ENCODE measurements at regions not wholly inside any gene's neighbourhood (a gene's known extent, or its start where the extent isn't known, plus 50 kb on each side); places are given as distances from the start of the nearest gene placed in this dataset.

GRCh38 chr5:167634432-167634831 lies 657.0 kb upstream of the WWC1 start:
- H3K27me3 ChIP-seq (ENCODE audit: control insufficient read depth in 5 of 5, insufficient read depth in 4 of 5, low read length in 5 of 5), result no peaks in the 10 kb centered on the region
- H3K4me1 ChIP-seq (ENCODE audit: control insufficient read depth in 5 of 5, insufficient read depth in 5 of 5, low read length in 5 of 5), result peaks cover 0 to 7% (median 3%) of the 10 kb centered on the region in 5 donors
- H3K36me3 ChIP-seq (ENCODE audit: control insufficient read depth in 5 of 5, insufficient read depth in 5 of 5, low read length in 5 of 5), result no peaks in the 10 kb centered on the region
- no peaks in the 10 kb centered on the region for H3K9me3 ChIP-seq (ENCODE audit: control insufficient read depth in 5 of 5, low read length in 5 of 5)
- H3K9ac ChIP-seq (ENCODE audit: low read length in 5 of 5), result no peak overlapping the region
- no peak overlapping the region for H3K4me3 ChIP-seq (ENCODE audit: low read depth in 1 of 5, low read length in 5 of 5)
- no peak overlapping the region for H3K27ac ChIP-seq (ENCODE audit: low read depth, low read length)

DNA sequence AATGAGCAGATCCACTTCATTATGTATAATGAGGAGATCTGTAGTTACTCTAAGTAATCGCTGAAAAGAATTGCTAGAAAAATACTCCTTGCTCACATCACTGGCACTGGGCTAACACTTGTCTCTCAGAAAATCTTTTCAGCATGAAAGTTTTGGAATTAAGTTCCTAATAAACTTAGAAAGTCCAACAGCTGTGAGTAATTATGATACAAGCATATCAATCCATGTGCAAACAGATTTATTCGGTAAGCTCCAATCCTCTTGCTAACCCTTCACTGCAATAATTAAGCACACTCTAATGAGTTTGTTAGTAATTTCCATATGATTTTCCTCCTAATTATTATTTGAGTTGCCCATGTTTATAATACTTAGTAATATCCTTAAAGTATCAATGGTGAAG lies 652.6 kb upstream of the WWC1 start:
- Histone ChIP-seq H3K9ac (ENCODE audit: low read length in 5 of 5) (no peak overlapping the region), H3K9me3 (ENCODE audit: control insufficient read depth in 5 of 5, low read length in 5 of 5) (no peaks in the 10 kb centered on the region), H3K4me1 (ENCODE audit: control insufficient read depth in 5 of 5, insufficient read depth in 5 of 5, low read length in 5 of 5) (peaks cover 0 to 5% (median 0%) of the 10 kb centered on the region in 5 donors), H3K27ac (ENCODE audit: low read depth, low read length) (no peak overlapping the region), H3K27me3 (ENCODE audit: control insufficient read depth in 5 of 5, insufficient read depth in 4 of 5, low read length in 5 of 5) (peaks cover 0 to 4% (median 0%) of the 10 kb centered on the region in 5 donors), H3K36me3 (ENCODE audit: control insufficient read depth in 5 of 5, insufficient read depth in 5 of 5, low read length in 5 of 5) (no peaks in the 10 kb centered on the region), H3K4me3 (ENCODE audit: low read depth in 1 of 5, low read length in 5 of 5) (no peak overlapping the region)

- H3K4me1 ChIP-seq (ENCODE audit: control insufficient read depth in 5 of 5, insufficient read depth in 5 of 5, low read length in 5 of 5), result no peaks in the 10 kb centered on the region
- H3K27ac ChIP-seq (ENCODE audit: low read depth, low read length), result no peak overlapping the region
- H3K36me3 ChIP-seq (ENCODE audit: control insufficient read depth in 5 of 5, insufficient read depth in 5 of 5, low read length in 5 of 5), result no peaks in the 10 kb centered on the region
- no peaks in the 10 kb centered on the region for H3K9me3 ChIP-seq (ENCODE audit: control insufficient read depth in 5 of 5, low read length in 5 of 5)
- H3K9ac ChIP-seq (ENCODE audit: low read length in 5 of 5), result no peak overlapping the region
- no peak overlapping the region for H3K4me3 ChIP-seq (ENCODE audit: low read depth in 1 of 5, low read length in 5 of 5)
- peaks cover 0 to 4% (median 0%) of the 10 kb centered on the region in 5 donors for H3K27me3 ChIP-seq (ENCODE audit: control insufficient read depth in 5 of 5, insufficient read depth in 4 of 5, low read length in 5 of 5)
Measured at GRCh38 chr5:167639273-167639672, 652.2 kb upstream of the WWC1 start.

GRCh38 chr5:167639766-167640165 lies 651.7 kb upstream of the WWC1 start:
- peaks cover 0 to 4% (median 0%) of the 10 kb centered on the region in 5 donors for H3K27me3 ChIP-seq (ENCODE audit: control insufficient read depth in 5 of 5, insufficient read depth in 4 of 5, low read length in 5 of 5)
- no peaks in the 10 kb centered on the region for H3K4me1 ChIP-seq (ENCODE audit: control insufficient read depth in 5 of 5, insufficient read depth in 5 of 5, low read length in 5 of 5)
- H3K9me3 ChIP-seq (ENCODE audit: control insufficient read depth in 5 of 5, low read length in 5 of 5), result no peaks in the 10 kb centered on the region
- H3K4me3 ChIP-seq (ENCODE audit: low read depth in 1 of 5, low read length in 5 of 5), result no peak overlapping the region
- no peak overlapping the region for H3K9ac ChIP-seq (ENCODE audit: low read length in 5 of 5)
- no peak overlapping the region for H3K27ac ChIP-seq (ENCODE audit: low read depth, low read length)
- no peaks in the 10 kb centered on the region for H3K36me3 ChIP-seq (ENCODE audit: control insufficient read depth in 5 of 5, insufficient read depth in 5 of 5, low read length in 5 of 5)

- Histone ChIP-seq H3K36me3 (ENCODE audit: control insufficient read depth in 5 of 5, insufficient read depth in 5 of 5, low read length in 5 of 5) (no peaks in the 10 kb centered on the region), H3K27me3 (ENCODE audit: control insufficient read depth in 5 of 5, insufficient read depth in 4 of 5, low read length in 5 of 5) (peaks cover 0 to 4% (median 0%) of the 10 kb centered on the region in 5 donors), H3K27ac (ENCODE audit: low read depth, low read length) (no peak overlapping the region), H3K9ac (ENCODE audit: low read length in 5 of 5) (no peak overlapping the region), H3K9me3 (ENCODE audit: control insufficient read depth in 5 of 5, low read length in 5 of 5) (no peaks in the 10 kb centered on the region), H3K4me3 (ENCODE audit: low read depth in 1 of 5, low read length in 5 of 5) (no peak overlapping the region), H3K4me1 (ENCODE audit: control insufficient read depth in 5 of 5, insufficient read depth in 5 of 5, low read length in 5 of 5) (peaks cover 0 to 3% (median 0%) of the 10 kb centered on the region in 5 donors)
Measured at GRCh38 chr5:167642181-167642580, 649.3 kb upstream of the WWC1 start.

DNA sequence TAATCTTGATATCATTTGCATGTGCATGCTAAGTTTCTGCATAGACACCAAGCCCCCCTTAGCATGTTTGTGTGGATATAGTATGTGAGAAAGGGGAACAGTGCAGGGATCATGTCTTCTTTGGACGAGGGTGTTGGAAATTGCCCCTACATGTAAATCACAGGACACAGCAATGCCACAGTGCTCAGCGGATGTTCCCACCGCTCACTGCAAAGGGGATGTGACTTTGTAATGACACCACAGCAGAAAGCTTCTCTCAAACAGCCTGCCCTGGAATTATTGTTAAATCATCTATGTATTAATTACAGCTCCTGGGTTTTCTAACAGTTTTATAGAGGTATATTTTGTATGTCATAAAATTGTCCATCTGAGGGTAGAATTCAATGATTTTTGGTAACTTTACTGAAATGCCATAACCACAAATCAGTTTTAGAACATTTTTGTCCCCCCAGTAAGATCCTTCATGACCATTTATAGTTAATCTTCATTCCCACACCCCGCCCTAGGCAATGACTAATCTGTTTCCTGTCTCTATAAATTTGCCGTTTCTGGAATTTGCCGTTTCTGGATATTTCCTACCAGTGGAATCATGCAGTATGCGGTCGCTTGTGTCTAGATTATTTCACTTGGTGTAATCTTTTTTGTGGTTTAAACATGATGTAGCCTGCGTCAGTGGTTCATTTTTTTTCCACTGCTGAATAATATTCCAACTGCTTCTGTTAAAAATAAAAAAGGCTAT lies 648.5 kb upstream of the WWC1 start:
- H3K4me3 ChIP-seq (ENCODE audit: low read depth in 1 of 5, low read length in 5 of 5), result no peak overlapping the region
- no peaks in the 10 kb centered on the region for H3K9me3 ChIP-seq (ENCODE audit: control insufficient read depth in 5 of 5, low read length in 5 of 5)
- peaks cover 0 to 3% (median 0%) of the 10 kb centered on the region in 5 donors for H3K4me1 ChIP-seq (ENCODE audit: control insufficient read depth in 5 of 5, insufficient read depth in 5 of 5, low read length in 5 of 5)
- no peak overlapping the region for H3K9ac ChIP-seq (ENCODE audit: low read length in 5 of 5)
- H3K36me3 ChIP-seq (ENCODE audit: control insufficient read depth in 5 of 5, insufficient read depth in 5 of 5, low read length in 5 of 5), result no peaks in the 10 kb centered on the region
- no peak overlapping the region for H3K27ac ChIP-seq (ENCODE audit: low read depth, low read length)
- H3K27me3 ChIP-seq (ENCODE audit: control insufficient read depth in 5 of 5, insufficient read depth in 4 of 5, low read length in 5 of 5), result peaks cover 0 to 4% (median 0%) of the 10 kb centered on the region in 5 donors

DNA sequence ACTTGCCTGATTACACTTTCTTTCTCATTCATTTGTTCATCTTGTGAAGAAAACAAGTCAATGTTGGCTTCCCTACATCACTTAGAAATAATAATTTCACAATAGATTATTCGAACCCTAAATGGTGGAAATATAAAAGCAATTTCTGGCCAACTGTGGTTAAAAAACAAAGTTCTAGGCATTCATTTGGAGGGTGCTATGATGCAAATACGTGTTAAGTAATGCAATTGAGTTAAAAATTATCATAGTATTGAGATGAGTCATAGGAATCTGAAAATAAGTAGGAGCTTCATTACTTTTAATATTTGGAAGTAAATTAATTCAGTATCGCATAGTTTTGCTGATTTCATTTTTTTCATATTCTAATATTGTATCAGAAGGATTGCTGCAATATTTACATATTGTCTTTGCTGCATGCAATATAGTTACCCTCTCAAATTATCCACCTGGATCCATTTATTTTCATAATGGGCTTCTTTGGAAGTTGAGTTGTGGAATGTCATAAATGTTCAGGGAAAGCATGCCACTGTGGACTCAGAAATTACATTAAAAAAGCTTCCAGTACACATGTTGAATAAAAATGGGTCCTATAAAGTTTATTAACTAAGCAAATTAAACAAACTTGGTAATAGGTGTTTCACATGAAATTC lies 647.7 kb upstream of the WWC1 start:
- Histone ChIP-seq H3K4me3 (ENCODE audit: low read depth in 1 of 5, low read length in 5 of 5) (no peak overlapping the region), H3K27ac (ENCODE audit: low read depth, low read length) (no peak overlapping the region), H3K27me3 (ENCODE audit: control insufficient read depth in 5 of 5, insufficient read depth in 4 of 5, low read length in 5 of 5) (peaks cover 0 to 4% (median 0%) of the 10 kb centered on the region in 5 donors), H3K36me3 (ENCODE audit: control insufficient read depth in 5 of 5, insufficient read depth in 5 of 5, low read length in 5 of 5) (no peaks in the 10 kb centered on the region), H3K4me1 (ENCODE audit: control insufficient read depth in 5 of 5, insufficient read depth in 5 of 5, low read length in 5 of 5) (peaks cover 0 to 3% (median 0%) of the 10 kb centered on the region in 5 donors), H3K9ac (ENCODE audit: low read length in 5 of 5) (no peak overlapping the region), H3K9me3 (ENCODE audit: control insufficient read depth in 5 of 5, low read length in 5 of 5) (no peaks in the 10 kb centered on the region)

DNA sequence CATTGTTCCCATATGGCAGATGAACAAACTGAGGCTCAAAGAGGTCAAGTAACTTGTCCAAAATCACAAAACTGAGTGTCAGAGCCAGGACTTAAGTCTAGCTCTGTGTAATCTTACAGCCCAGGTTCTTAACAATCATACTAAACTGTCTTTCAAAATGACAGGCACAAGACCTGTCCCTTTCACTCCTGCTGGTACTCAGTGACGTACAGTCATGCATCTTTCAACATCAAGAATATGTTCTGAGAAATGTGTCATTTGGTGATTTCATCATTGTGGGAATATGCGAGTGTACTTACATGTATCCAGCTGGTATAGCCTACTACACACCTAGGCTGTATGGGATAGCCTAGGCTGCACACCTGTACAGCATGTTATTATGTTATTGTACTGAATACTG lies 646.8 kb upstream of the WWC1 start:
- Histone ChIP-seq H3K36me3 (ENCODE audit: control insufficient read depth in 5 of 5, insufficient read depth in 5 of 5, low read length in 5 of 5) (no peaks in the 10 kb centered on the region), H3K27ac (ENCODE audit: low read depth, low read length) (no peak overlapping the region), H3K9me3 (ENCODE audit: control insufficient read depth in 5 of 5, low read length in 5 of 5) (no peaks in the 10 kb centered on the region), H3K4me3 (ENCODE audit: low read depth in 1 of 5, low read length in 5 of 5) (no peak overlapping the region), H3K27me3 (ENCODE audit: control insufficient read depth in 5 of 5, insufficient read depth in 4 of 5, low read length in 5 of 5) (peaks cover 0 to 4% (median 0%) of the 10 kb centered on the region in 5 donors), H3K9ac (ENCODE audit: low read length in 5 of 5) (no peak overlapping the region), H3K4me1 (ENCODE audit: control insufficient read depth in 5 of 5, insufficient read depth in 5 of 5, low read length in 5 of 5) (peaks cover 0 to 3% (median 0%) of the 10 kb centered on the region in 5 donors)

DNA sequence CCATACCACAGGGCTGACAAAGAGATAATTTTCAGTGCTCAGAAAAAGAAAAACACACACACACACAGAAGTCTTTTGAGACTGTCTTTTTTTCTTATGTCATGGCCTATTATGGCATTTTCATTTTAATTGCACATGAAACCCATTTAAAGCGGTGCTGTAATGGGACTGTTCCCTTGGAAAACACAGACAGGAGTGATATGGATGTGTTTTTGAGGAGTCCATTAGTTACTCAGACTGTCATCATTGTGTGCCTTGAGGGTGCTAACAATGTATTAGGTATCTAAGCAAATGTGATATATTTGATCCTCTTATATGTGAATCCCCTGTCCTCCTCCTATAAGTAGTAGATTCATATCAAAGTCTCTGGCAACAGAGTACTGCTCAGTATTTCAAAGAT lies 642.0 kb upstream of the WWC1 start:
- Histone ChIP-seq H3K4me3 (ENCODE audit: low read depth in 1 of 5, low read length in 5 of 5) (no peak overlapping the region), H3K27me3 (ENCODE audit: control insufficient read depth in 5 of 5, insufficient read depth in 4 of 5, low read length in 5 of 5) (peaks cover 0 to 2% (median 0%) of the 10 kb centered on the region in 5 donors), H3K9ac (ENCODE audit: low read length in 5 of 5) (no peak overlapping the region), H3K36me3 (ENCODE audit: control insufficient read depth in 5 of 5, insufficient read depth in 5 of 5, low read length in 5 of 5) (no peaks in the 10 kb centered on the region), H3K4me1 (ENCODE audit: control insufficient read depth in 5 of 5, insufficient read depth in 5 of 5, low read length in 5 of 5) (peaks cover 0 to 3% (median 0%) of the 10 kb centered on the region in 5 donors), H3K27ac (ENCODE audit: low read depth, low read length) (no peak overlapping the region), H3K9me3 (ENCODE audit: control insufficient read depth in 5 of 5, low read length in 5 of 5) (no peaks in the 10 kb centered on the region)

DNA sequence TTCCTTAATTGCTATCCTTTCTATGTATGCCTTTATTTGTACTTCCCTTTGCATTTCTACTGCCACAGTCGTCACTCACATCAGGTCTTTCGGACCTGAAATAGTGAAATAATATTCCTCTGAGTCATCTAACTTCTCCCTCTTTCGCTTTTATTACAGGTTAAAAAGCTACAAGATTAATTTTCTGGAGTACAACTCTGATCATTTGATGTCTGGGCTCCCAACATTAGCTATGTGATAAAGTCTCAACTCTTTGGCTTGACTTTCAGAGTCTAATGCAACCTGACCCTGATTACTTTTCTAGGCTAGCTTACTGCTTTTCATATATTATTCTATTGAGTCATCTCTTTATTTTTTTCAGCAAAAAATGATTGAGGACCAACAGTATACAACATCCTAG lies 638.8 kb upstream of the WWC1 start:
- Histone ChIP-seq H3K9ac (ENCODE audit: low read length in 5 of 5) (no peak overlapping the region), H3K4me1 (ENCODE audit: control insufficient read depth in 5 of 5, insufficient read depth in 5 of 5, low read length in 5 of 5) (no peaks in the 10 kb centered on the region), H3K9me3 (ENCODE audit: control insufficient read depth in 5 of 5, low read length in 5 of 5) (no peaks in the 10 kb centered on the region), H3K36me3 (ENCODE audit: control insufficient read depth in 5 of 5, insufficient read depth in 5 of 5, low read length in 5 of 5) (no peaks in the 10 kb centered on the region), H3K27me3 (ENCODE audit: control insufficient read depth in 5 of 5, insufficient read depth in 4 of 5, low read length in 5 of 5) (no peaks in the 10 kb centered on the region), H3K27ac (ENCODE audit: low read depth, low read length) (no peak overlapping the region), H3K4me3 (ENCODE audit: low read depth in 1 of 5, low read length in 5 of 5) (no peak overlapping the region)

All from subcutaneous abdominal adipose tissue (tissue), 5 donors.